DMS79 (cell line): ENCODE measurements at regions not wholly inside any gene's neighbourhood (a gene's known extent, or its start where the extent isn't known, plus 50 kb on each side); places are given as distances from the start of the nearest gene placed in this dataset.

ENCODE experiments used
- DNase-seq: peaks from one replicate; lab custom pipeline; 2025; lab: John Stamatoyannopoulos, UW

- no peak for DNase-seq
Measured at GRCh38 chrX:5084279-5084678, 1144.4 kb downstream of the NLGN4X start.

GRCh38 chrX:5082705-5083104 is 1146.0 kb downstream of the NLGN4X start:
- DNase-seq: no peak

GRCh38 chrX:5080791-5081190 is 1147.9 kb downstream of the NLGN4X start:
- DNase-seq: no peak

- no peak for DNase-seq
Measured at GRCh38 chrX:5068550-5068949, 1160.1 kb downstream of the NLGN4X start.

GRCh38 chrX:5057786-5058185 is 1170.9 kb downstream of the NLGN4X start:
- no peak for DNase-seq

- no peak for DNase-seq
Measured at GRCh38 chrX:5054852-5055251, 1173.8 kb downstream of the NLGN4X start.

- no peak for DNase-seq
Measured at GRCh38 chrX:5051831-5052491, 1176.7 kb downstream of the NLGN4X start.

GRCh38 chrX:5042563-5042962 is 1186.1 kb downstream of the NLGN4X start:
- no peak for DNase-seq

- DNase-seq: no peak
Measured at GRCh38 chrX:5031792-5032191, 1196.9 kb downstream of the NLGN4X start.

- no peak for DNase-seq
Measured at GRCh38 chrX:5015451-5015850, 1213.2 kb downstream of the NLGN4X start.

- no peak for DNase-seq
Measured at GRCh38 chrX:4994855-4995254, 1233.8 kb downstream of the NLGN4X start.

- DNase-seq: no peak
Measured at GRCh38 chrX:4978613-4979012, 1250.1 kb downstream of the NLGN4X start.

- no peak for DNase-seq
Measured at GRCh38 chrX:4971646-4972045, 1257.0 kb downstream of the NLGN4X start.

GRCh38 chrX:4964112-4964511 is 1250.7 kb upstream of the PRKX start:
- DNase-seq: no peak

- no peak for DNase-seq
Measured at GRCh38 chrX:4963432-4963831, 1250.0 kb upstream of the PRKX start.

- DNase-seq: no peak
Measured at GRCh38 chrX:4944767-4945166, 1231.3 kb upstream of the PRKX start.

GRCh38 chrX:4936315-4936714 is 1222.9 kb upstream of the PRKX start:
- DNase-seq: no peak

GRCh38 chrX:4935846-4936245 is 1222.4 kb upstream of the PRKX start:
- no peak for DNase-seq

- DNase-seq: no peak
Measured at GRCh38 chrX:4935401-4935800, 1222.0 kb upstream of the PRKX start.

- DNase-seq: no peak
Measured at GRCh38 chrX:4932790-4933189, 1219.3 kb upstream of the PRKX start.

GRCh38 chrX:4930426-4930825 is 1217.0 kb upstream of the PRKX start:
- DNase-seq: no peak

GRCh38 chrX:4925911-4926310 is 1212.5 kb upstream of the PRKX start:
- no peak for DNase-seq

GRCh38 chrX:4909348-4909747 is 1195.9 kb upstream of the PRKX start:
- no peak for DNase-seq

- no peak for DNase-seq
Measured at GRCh38 chrX:4905576-4905975, 1192.1 kb upstream of the PRKX start.

GRCh38 chrX:4881277-4881676 is 1167.8 kb upstream of the PRKX start:
- DNase-seq: no peak
